NCI-H226 (cell line): ENCODE measurements at regions not wholly inside any gene's neighbourhood (a gene's known extent, or its start where the extent isn't known, plus 50 kb on each side); places are given as distances from the start of the nearest gene placed in this dataset.

ENCODE experiments used
- DNase-seq: peaks from one replicate; pipeline ENCODE4 v3.0.0-alpha.2; 2015

DNA sequence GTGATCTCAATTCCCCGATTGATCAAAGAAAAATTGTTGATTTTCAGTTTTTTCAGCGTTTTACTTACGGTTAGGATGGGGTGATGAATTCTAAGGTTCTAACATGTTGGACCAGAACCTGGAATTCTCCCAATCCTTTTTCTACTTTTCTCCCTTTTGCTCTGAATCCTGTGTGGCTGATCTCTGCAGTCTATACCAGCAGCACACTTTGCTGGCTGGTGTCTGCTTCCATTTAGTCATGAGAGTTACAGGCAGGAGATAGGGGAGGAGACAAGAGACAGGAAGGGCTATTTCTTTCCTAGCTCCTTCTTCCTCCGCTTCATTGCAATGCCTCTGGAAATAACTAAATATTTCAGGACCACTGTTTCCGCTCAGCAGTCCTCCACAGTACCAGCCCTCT lies 623.9 kb downstream of the CENPC start:
- no peak for DNase-seq

DNA sequence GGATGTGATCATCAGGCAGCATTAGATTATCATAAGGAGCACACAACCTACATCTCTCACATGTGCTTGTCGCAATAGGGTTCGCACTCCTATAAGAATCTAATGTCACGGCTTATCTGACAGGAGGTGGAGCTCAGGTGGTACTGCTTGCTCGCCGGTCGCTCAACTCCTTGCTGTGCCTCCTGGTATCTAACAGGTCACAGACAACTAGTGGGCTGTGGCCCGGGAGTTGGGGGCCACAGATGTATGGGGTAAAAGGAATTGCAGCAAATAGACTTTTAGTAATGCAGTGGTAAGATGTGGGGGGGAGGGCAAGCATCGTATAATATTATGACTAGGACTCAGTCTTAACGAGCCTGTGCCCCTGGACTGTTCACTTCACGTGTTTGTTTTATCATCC lies 624.8 kb downstream of the CENPC start:
- no peak for DNase-seq

DNA sequence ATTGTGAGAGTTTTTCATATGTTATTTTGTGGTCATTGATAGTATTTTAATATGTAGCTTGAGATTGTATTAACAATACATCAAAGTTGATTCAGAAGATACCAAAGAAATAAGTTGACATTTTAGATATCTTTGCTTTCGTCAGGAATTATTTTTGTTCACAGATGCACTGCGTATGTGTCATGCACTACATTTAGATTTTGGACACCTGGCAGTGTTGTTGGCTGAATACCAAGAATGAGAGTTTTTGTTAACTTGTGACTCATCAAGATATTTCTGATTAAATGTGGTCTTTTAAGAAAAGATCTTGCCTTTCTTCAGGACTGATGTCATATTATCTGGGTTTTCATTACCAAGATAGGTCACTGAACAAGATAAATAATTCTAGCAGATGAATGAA lies 633.4 kb downstream of the CENPC start:
- peak; percentile 79 for DNase-seq

DNA sequence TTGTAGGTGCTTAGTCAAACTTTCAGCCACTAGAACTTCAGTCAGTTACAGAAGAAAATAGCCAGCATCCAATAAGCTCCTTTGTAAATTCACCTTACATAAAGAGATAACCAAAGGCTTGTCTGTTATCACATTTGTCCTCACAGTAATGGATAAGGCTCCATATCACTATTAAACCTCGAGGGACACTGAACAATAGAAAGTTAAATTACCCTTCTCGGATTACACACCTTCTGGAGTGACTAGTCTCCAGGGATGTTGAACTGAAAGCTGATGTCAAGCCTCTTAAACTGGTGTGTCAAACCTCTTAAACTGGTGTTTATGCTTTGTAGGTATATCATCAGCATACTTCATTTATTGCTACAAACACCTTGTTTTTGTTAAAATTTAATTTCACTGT lies 639.0 kb downstream of the CENPC start:
- DNase-seq, result no peak

DNA sequence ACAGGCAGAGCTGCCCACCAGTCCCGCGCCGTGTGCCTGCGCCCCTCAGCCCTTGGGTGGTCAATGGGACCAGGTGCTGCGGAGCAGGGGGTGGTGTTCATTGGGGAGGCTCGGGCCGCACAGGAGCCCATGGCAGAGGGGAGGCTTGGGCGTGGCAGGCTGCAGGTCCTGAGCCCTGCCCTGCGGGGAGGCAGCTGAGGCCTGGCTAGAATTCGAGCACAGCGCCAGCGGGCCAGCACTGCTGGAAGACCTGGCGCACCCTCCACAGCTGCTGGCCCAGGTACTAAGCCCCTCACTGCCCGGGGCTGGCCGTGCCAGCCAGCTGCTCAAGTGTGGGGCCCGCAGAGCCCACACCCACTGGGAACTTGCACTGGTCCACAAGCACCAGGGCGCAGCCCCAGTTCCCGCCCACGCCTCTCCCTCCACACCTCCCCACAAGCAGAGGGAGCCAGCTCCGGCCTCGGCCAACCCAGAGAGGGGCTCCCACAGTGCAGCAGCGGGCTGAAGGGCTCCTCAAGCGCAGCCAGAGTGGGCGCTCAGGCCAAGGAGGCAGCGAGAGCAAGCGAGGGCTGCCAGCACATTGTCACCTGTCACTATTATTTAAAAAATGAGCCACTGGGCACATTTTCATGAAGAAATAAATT lies 645.8 kb downstream of the CENPC start:
- DNase-seq, result no peak

DNA sequence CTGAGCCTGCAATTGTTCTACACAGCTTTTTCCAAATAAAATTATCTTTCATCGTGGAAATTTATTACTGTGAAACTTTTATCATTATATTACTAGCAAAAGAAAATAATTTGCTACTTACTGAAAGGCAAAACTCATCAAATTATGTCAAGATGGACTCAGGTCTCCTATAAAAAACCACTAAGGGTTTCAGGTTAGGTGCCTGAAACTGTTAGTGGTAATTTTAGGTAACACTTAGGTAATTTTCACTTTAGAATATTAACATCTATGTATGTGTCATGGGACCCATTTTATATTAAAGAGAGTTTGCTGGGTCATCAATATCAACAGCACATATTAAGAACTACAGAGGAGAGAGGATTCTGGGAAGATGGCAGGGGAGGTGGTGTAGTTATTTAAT lies 651.5 kb downstream of the CENPC start:
- no peak for DNase-seq

DNA sequence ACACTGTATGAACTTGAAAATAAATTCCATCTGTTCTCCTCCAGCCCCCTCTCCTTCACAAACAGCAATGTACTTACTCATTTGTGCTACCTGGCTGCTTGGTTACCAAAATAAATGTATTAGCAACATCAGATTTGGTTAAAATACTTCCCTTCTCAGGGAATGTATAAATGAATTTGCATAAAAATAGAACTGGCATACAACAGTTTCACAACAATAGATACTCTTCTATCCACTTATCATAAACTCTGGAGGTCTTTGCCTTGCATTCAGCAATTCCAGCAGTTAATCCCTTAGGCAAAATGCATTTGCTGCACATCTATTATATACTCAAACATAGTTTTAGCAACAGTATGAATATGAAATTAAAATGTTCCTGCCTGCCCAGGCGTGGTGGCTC lies 658.2 kb downstream of the CENPC start:
- DNase-seq, result no peak

DNA sequence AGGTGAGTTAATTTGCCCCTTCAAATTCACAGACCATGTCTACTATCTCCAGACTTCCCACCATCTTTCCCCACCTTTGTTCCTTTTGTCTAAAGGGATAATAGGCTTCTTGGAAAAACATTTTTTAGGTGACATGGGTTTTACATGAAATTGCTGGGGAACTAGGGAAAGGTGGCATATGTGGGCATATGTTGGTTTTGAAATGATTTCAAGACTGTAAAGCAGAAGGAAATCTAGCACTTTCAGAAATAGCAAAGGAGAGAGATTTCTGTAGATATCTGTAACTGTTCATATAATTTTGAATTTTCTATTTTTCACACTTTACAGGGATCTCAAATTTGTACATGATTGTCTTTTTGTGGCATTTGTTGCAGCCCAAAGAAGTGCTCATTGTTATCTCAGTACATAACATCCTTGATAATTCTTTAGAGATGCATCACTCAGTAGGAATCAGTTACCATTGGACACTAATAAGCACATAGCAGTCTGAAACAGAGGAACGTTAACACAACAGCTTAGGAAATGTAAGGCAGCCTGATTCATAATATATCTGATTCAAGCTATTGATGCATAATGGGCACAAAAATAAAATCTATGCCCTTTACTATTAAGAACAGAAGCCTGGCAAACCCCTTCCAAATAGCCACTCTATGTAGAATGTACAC lies 659.7 kb downstream of the CENPC start:
- peak; percentile 20 for DNase-seq

DNA sequence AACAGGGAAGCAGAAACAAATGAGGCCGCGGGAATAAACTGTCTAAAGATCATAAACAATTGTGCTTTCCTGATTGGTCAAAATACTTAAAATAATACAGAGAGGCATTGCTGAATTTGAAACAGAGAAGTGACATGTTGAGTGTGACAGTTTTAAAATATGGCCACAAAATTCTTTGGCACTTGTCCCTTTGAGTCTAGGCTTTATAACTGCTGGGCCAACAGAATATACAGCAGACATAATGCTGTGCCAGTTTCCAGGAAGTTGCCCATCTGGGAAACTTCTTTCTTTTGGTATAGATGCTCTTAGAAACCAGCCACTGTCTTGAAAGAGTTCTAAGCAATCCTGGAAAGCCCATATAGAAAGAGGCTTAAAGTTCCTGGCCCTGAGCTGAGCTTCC lies 668.4 kb downstream of the CENPC start:
- no peak for DNase-seq

DNA sequence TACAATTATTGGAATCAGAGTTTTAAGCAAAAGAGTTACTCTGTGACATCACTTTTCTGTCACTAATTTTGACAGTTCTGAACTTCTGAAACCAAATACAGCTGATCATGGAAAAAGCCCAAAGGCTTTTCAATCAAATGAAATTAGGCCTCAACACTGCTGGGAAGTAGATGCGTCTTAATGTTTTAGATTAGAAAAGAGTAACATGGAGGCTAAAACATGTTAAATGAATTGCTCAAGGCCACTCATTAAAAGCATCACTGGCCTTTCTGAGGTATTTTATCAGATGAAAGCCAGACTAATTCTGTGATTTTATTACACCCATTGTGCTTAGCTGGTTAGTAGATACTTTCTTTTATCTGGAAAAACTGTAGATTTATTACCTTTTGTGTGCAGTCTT lies 672.6 kb downstream of the CENPC start:
- no peak for DNase-seq

DNA sequence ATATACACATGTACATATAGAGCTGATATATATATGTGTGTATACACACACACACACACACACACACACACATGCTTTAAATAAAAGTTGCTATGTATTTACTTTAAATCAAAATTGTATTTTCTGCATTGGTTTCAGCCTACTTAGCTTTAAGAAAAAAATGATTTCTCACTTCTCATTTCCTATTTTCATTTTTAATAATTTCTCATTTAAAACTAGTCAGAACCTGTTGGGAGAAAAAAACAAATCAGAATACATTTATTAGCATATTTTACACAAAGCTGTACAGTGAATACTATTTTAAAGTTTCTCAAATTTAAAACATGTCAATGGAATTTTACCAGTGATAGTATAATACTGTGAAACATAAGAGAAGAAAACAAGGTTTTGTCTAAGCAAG lies 681.8 kb downstream of the CENPC start:
- no peak for DNase-seq

DNA sequence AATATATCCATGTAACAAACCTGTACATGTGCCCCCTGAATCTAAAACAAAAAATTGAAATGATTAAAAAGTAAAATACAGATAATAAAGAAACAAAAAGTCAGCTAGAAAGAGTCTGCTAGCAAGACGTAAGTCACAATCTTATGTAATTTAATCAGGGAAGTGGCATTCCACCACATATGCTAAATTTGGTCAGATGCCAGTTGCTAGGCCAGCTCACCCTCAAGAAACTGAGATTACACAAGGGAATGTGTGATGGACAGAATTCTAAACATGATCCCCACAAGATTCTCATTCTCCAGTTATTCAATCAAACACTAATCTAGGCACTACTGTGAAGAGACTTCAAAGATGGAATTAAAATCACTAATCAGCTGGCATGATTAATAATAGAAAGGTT lies 689.3 kb downstream of the CENPC start:
- peak; percentile 9 for DNase-seq

DNA sequence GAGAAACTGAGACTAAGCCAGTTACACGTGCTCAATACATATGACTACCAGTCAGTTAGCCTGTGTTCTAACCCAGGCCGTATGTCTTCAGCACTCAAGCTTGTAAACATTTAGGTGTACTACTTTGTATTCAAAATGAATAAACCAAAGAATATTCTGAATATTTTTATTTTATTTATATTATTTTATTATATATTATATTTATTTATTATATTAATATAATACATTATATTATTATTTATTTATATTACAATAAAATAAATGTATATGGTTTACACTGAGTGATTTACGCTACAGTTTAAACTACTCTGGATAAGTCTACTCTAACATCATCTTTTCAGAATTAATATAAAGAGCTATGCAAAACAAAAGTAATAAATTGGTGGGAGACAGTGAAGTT lies 691.5 kb downstream of the CENPC start:
- DNase-seq, result no peak

DNA sequence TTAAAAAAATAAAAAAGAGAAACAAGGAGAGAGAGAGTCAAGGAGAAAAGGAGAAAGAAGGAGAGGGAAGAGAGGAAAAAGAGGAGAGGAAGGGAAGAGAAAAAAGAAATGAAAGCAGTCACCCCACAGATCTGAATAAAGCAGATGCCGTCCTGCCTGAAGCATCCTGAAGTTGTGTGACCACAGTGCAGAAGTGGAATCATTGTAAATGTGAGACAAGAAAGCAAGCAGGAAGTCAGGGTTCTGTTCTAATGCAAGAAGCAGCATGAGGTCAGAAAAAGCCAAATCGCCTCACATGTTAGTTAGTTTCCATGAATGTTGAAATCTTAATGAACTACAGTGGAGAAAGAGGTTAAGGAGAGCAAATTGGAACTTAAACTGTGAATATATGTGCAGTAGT lies 692.5 kb downstream of the CENPC start:
- DNase-seq, result no peak

DNA sequence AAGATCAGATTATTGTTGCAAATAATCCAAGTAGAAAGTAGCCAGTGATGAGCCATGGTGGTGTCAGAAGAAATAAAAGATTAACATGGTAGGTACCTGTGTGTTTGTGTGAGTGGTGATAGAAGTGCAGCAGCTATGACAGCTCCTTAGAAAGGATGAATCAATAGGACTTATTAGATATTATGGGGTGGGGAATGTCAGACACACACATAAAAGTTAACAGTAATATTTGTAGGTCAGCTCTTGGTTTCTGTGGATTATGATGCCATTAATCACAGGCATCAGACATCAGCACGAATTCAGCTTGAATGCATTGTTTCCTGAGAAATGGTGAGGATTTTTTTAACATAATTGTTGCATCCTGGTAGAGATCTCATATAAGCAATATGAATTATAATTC lies 695.7 kb downstream of the CENPC start:
- no peak for DNase-seq

DNA sequence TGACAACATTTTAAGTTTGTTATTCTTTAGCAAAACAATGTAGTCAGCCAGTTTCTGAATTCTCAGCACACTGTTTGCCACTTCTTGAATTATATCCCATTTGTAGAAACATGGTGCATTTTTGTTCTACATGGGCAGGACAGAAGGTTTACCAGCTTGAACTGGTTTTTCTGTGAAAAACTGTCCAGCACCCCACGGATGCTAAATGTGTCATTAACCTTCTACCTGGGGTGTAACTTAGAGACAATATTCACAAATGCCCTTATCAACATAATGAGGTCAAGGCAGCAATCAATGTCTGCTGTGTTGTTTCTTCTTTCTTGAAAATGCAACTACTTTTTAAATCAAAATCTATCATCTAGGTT lies 702.6 kb downstream of the CENPC start:
- DNase-seq, result no peak

DNA sequence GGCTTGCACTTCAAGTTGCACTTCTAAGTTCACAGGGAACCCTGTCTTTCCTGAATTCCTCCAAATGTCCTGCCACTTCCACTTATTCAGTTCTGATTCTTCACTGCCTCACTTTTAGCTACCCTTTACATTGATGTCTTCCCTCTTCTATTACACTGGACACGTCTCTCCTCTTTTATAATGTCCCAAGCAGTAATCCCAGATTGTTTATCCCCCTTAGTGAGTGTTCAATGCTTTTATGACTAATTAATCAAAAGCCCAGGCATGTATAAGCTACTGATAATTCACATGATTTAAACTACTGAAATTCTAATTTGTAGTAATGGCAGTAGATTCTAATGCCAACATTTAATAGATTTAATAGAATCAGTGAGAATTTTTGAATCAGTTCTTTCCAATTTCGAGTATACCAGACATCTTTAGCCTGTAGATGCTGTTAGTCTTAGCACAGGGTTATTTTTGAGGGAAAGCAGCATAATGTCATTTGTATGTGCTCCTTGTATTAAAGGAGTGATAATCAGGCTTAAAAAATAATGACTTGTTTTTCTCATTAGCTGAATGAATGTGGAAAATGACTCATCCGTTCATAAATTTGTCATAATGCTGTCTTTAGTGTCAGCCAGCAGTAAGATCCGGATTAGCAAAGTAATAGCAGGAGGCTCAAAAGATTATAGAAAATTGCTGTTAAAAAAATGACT lies 703.1 kb downstream of the CENPC start:
- DNase-seq, result no peak

DNA sequence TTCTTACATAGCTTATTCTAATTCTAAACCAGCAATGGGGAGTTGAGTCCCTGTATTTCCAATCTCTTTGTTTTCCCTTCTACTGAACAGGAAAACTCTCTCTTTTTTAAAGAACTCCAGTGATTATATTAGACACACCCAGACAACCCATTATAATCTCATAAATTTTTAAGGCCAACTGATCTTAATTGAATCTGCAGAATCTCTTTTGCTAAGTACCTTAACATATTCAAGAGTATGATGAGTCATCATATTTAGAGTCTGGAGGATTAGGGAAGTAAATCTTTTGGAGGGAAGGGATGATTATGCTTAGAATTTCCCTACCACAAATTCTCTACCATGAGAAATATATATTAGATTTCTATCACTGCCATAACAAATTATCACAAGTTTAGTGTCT lies 705.1 kb downstream of the CENPC start:
- DNase-seq, result no peak

DNA sequence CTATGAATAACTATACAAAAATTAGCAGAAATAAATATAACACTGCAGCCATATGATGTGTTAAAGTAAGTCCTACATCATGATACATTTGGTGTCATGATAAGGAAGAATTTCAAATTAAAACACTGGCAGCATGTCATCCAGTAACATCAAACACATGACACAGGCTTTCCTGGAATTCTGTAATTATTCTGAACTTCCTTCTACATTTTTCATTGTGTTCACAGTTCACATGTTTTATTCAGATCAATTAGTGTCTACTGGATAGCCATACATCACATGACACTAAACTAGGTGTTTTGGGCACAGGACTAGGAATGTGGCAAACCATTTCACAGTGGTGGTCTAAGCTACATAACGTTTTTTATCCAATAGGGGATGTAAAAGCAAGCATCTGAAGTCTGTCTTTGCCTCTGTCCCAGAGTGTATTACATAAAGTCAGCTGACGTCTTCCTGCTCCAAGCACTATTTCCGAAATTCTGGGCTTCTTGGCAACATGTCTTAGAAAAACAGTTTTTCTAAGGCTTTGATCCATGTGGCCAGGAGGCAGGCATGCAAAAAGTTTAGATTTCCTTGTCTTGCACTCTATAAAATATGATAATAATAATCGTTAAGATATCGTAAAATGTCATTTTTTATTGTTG lies 707.9 kb downstream of the CENPC start:
- DNase-seq, result no peak

DNA sequence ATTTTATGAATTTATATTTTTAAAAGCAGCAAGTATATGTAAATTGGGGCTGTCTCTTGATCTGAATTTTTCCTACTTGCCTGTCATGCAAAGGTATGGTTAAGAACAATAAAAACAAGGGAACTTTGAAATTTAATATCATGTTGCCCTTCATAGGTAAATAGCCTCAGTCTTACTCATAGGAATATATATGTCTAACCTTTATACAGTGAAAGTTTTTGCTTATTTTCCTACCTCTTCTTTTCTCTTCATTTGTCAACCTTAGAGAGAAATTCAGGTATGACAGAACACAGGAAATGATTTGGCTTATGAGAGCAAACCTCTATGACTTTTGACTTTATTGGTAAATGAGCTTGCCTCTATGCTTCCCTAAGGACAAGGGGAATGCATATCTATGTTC lies 716.0 kb downstream of the CENPC start:
- DNase-seq, result no peak

DNA sequence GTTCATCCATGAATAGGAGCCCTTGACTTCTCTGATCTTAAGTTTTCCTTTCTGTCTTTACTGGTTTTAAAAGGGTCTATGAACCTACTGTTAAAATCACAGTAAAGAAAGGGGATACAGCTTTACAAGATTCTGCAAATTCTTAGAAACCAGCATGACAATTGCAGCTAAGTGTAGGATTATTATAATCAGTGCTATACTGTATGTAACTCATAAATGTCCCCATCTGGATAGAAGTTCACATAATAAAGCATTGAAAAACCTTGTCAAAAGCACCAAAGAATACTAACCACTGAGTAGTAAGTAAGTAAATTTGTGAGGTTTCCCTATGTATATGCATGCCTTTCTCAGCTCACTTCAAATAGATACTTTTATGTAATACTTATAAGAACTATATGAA lies 724.6 kb downstream of the CENPC start:
- DNase-seq, result no peak

DNA sequence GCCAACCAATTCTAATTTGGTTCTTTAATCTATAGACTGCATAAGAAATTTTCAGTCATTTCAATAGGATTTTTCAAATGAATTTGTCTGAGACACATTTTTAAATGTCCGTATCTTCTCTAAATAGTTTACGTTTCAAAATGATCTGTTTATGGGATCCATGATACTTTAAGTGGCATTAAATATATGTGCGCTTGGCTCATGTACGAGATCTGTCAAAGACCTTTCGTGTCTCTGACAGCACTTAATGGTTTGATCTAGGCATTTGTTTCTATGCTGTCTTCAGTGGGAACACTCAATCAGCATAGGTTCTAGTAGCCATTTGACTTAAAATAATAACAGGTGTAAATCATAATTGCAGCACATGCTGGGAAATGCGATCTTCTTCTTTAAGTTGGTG lies 731.0 kb downstream of the CENPC start:
- no peak for DNase-seq

DNA sequence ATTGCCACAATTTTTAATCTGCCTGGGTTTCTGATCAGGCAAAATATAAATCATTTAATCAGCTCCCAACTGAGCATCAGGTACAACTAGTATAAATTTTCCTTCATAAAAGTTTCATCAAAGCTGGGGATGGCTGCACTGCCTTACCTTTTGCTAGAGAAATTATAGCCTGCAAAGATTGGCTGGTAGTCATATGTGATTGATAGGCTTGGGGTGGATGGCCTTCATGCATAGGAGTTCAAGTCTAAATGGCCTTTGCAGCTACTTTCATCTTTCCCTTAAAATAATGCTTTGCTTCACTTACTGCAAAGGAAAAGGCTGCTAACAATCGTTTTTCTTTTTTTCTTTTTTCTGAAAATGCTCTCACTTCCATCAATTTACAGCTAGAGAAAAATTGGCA lies 739.7 kb downstream of the CENPC start:
- no peak for DNase-seq

DNA sequence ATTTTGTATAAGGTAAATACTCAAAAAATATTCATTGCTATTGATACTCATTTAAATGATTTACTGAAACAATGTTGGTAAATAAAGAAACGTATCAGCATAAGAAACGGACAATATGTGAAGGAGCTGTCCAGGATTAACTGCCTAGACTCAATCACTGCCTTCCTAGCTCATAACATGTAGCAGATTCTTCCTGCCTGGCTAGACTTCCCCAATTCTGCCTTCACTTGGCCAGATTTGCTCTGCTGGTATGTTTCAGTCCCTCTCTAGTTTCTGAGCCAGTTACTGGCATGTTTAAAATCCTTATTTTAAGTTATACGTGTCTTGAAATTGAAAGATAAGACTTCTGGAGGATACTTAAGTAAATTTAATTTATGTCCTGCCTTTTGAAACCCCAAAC lies 740.3 kb downstream of the CENPC start:
- no peak for DNase-seq
